NCI-H446 treated with DMSO at 0.1 percent for 48 hours (cell line): ENCODE measurements at regions not wholly inside any gene's neighbourhood (a gene's known extent, or its start where the extent isn't known, plus 50 kb on each side); places are given as distances from the start of the nearest gene placed in this dataset.

ENCODE experiments used
- DNase-seq: peaks from one replicate; lab custom pipeline; 2025; lab: John Stamatoyannopoulos, UW

- DNase-seq = no peak
Observed at GRCh38 chr20:52261792-52262191, 70.2 kb upstream of the ZFP64 start.

- no peak for DNase-seq
Observed at GRCh38 chr20:52259295-52259694, 67.7 kb upstream of the ZFP64 start.

GRCh38 chr20:52256454-52256853, 64.9 kb upstream of the ZFP64 start:
- DNase-seq = no peak

GRCh38 chr20:52252664-52253063, 61.1 kb upstream of the ZFP64 start:
- DNase-seq = no peak

- no peak for DNase-seq
Observed at GRCh38 chr20:52251827-52252226, 60.2 kb upstream of the ZFP64 start.

GRCh38 chr20:52251136-52251700, 59.6 kb upstream of the ZFP64 start:
- DNase-seq = no peak

DNA sequence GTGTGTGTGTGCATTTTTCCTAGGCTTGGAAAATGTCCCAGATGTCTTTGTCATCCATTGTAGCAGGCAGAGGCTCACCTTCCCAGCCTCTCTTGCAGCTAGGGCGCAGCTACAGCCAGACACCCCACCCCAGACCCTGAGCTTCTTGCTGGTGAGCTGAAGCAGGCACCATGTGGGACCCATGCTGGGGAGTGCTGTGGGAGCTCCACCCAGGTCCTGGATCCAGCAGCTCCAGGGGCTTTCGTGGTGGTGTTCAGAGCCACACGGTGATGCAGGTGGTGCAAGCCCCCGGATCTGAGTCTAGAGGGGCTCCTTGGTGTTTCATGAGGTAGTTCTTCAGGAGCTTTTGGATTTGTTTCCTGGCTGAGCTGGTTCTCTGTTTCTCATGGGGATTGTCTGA, 56.0 kb upstream of the ZFP64 start:
- DNase-seq = no peak

DNA sequence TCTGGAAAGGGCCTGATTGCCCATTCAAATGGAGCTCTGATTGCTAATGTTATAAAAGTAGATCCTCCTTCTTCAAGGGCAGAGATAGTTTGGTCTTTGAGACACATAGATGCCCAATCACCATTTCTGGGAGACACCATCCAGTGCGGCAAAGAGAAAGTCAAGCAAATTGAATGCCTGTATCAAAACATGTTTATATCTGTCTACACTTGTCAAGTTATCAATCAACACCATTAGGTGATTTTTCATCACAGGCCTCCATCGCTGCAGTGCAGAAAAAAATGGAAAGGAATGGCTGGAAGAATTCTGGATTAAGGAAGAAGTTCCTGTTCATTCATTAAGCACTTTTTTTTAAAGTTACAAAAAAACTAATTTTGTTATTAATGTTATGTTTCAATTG, 54.8 kb upstream of the ZFP64 start:
- no peak for DNase-seq

GRCh38 chr20:52244702-52245101, 53.1 kb upstream of the ZFP64 start:
- no peak for DNase-seq

DNA sequence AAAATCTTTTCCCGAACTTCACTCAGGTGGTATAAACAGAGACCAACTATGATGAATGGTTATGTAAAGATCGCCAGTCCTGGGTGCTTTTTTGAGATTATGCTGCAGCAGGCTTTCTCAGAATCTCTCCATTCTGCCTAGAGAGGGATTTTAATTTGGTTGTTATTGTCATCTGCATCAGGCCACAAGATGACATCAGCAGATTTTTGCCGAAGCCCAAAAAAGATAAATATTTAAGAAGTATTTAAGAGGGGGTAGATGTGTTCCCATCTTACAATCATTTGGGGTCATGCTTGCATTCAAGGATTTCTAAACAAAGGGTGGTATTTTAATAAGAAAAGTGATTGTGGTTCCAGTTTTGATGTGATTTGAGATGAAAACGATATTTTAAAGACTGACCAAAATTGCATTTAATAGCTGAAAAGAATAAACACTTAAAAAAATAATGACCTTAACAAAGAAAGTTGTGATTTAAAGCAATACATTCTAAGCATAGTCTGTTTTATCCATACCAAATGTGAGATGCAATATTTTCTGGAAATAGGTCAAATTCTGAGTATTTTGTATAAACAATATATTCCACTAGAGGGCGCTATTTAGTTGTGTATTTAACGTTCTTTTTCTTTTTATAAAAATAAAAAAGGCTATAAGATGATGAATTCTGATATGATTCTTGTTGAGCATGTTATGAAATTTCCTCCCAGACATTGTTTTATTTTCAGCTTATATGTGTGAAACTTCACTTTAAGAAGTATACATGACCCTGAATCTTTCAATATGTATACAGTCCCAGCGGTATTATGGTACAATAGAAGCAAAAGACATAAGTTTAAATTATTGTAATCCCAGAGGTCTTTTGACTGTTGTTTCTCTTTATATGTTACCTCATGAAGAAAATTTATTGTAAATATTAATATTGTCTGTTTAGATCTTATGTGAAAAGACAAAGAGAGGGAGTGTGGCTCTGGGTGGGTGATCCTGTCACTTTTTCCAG, 51.0 kb upstream of the ZFP64 start:
- DNase-seq = peak; percentile 14
